ENCODE measurements at regions not wholly inside any gene's neighbourhood (a gene's known extent, or its start where the extent isn't known, plus 50 kb on each side); places are given as distances from the start of the nearest gene placed in this dataset.
"Not testable (repeated sequence)": the region's sequence is repeated elsewhere in the genome, so short reads cannot be mapped to it uniquely, and the experiment has no call there.

GRCh38 chr1:60809204-60809980, 273.0 kb upstream of the NFIA start:
- H3K9me3 ChIP-seq (ENCODE audit: control insufficient read depth, low read length) = no peaks in the 10 kb centered on the region
- H3K27ac ChIP-seq (ENCODE audit: insufficient read depth, low read length, poor library complexity, severe bottlenecking) = no peak overlapping the region
- DNase-seq = no peak
- no peaks in the 10 kb centered on the region for H3K36me3 ChIP-seq (ENCODE audit: control insufficient read depth, insufficient read depth, low read length)
- no peak overlapping the region for H3K4me3 ChIP-seq (ENCODE audit: insufficient read depth, low read depth, low read length, poor library complexity, severe bottlenecking)
- no peaks in the 10 kb centered on the region for H3K4me1 ChIP-seq (ENCODE audit: control insufficient read depth, insufficient read depth, low read length, poor library complexity, severe bottlenecking)
- no peaks in the 10 kb centered on the region for H3K27me3 ChIP-seq (replicated peaks; ENCODE audit: control insufficient read depth, insufficient read depth, low read length, poor library complexity, severe bottlenecking)

DNA sequence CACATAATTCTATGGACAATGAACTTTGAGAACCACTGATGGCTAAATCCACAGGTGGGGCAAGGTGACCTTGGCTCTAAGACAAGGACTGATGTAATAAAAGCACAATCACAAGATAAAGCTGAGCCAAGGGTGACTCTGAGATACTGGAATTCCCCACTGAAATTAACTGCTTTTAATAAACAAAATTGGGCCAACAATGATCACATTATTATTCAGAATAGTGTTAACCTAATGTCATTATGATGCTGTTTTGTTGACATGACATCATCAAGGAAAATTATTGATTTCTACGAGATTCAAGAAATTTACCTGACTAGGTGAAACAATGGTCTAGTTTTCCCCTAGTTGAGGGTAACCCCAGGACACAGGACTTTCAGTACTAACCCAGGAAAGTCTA, 273.7 kb upstream of the NFIA start:
- H3K27me3 ChIP-seq (replicated peaks; ENCODE audit: control insufficient read depth, insufficient read depth, low read length, poor library complexity, severe bottlenecking) = no peaks in the 10 kb centered on the region
- no peak overlapping the region for H3K27ac ChIP-seq (ENCODE audit: insufficient read depth, low read length, poor library complexity, severe bottlenecking)
- H3K4me3 ChIP-seq (ENCODE audit: insufficient read depth, low read depth, low read length, poor library complexity, severe bottlenecking) = no peak overlapping the region
- DNase-seq = no peak
- no peaks in the 10 kb centered on the region for H3K36me3 ChIP-seq (ENCODE audit: control insufficient read depth, insufficient read depth, low read length)
- H3K9me3 ChIP-seq (ENCODE audit: control insufficient read depth, low read length) = no peaks in the 10 kb centered on the region
- H3K4me1 ChIP-seq (ENCODE audit: control insufficient read depth, insufficient read depth, low read length, poor library complexity, severe bottlenecking) = no peaks in the 10 kb centered on the region

DNA sequence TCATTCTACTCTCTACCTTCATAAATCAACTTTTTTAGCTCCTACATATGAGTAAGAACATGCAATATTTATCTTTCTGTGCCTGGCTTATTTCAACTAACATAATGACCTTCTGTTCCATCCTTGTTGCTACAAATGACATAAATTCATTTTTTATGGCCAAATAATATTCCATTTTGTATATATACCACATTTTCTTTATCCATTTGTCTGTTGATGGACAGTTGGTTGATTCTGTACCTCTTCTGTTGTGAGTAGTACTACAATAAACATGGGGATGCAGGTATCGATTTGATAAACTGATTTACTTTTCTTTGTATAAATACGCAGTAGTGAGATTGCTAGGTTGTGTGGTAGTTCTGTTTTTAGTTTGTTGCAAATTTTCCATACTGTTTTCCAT, 279.5 kb upstream of the NFIA start:
- no peak overlapping the region for H3K27ac ChIP-seq (ENCODE audit: insufficient read depth, low read length, poor library complexity, severe bottlenecking)
- no peak for DNase-seq
- no peaks in the 10 kb centered on the region for H3K9me3 ChIP-seq (ENCODE audit: control insufficient read depth, low read length)
- H3K4me3 ChIP-seq (ENCODE audit: insufficient read depth, low read depth, low read length, poor library complexity, severe bottlenecking) = no peak overlapping the region
- H3K27me3 ChIP-seq (replicated peaks; ENCODE audit: control insufficient read depth, insufficient read depth, low read length, poor library complexity, severe bottlenecking) = no peaks in the 10 kb centered on the region
- no peaks in the 10 kb centered on the region for H3K36me3 ChIP-seq (ENCODE audit: control insufficient read depth, insufficient read depth, low read length)
- H3K4me1 ChIP-seq (ENCODE audit: control insufficient read depth, insufficient read depth, low read length, poor library complexity, severe bottlenecking) = no peaks in the 10 kb centered on the region

GRCh38 chr1:60797351-60797750, 285.0 kb upstream of the NFIA start:
- Histone ChIP-seq H3K27me3 (replicated peaks; ENCODE audit: control insufficient read depth, insufficient read depth, low read length, poor library complexity, severe bottlenecking) (no peaks in the 10 kb centered on the region), H3K4me1 (ENCODE audit: control insufficient read depth, insufficient read depth, low read length, poor library complexity, severe bottlenecking) (no peaks in the 10 kb centered on the region), H3K4me3 (ENCODE audit: insufficient read depth, low read depth, low read length, poor library complexity, severe bottlenecking) (no peak overlapping the region), H3K36me3 (ENCODE audit: control insufficient read depth, insufficient read depth, low read length) (no peaks in the 10 kb centered on the region), H3K9me3 (ENCODE audit: control insufficient read depth, low read length) (no peaks in the 10 kb centered on the region), H3K27ac (ENCODE audit: insufficient read depth, low read length, poor library complexity, severe bottlenecking) (no peak overlapping the region)
- no peak for DNase-seq

- no peak for DNase-seq
- Histone ChIP-seq H3K27ac (ENCODE audit: insufficient read depth, low read length, poor library complexity, severe bottlenecking) (no peak overlapping the region), H3K9me3 (ENCODE audit: control insufficient read depth, low read length) (no peaks in the 10 kb centered on the region), H3K4me3 (ENCODE audit: insufficient read depth, low read depth, low read length, poor library complexity, severe bottlenecking) (no peak overlapping the region), H3K4me1 (ENCODE audit: control insufficient read depth, insufficient read depth, low read length, poor library complexity, severe bottlenecking) (no peaks in the 10 kb centered on the region), H3K27me3 (replicated peaks; ENCODE audit: control insufficient read depth, insufficient read depth, low read length, poor library complexity, severe bottlenecking) (no peaks in the 10 kb centered on the region), H3K36me3 (ENCODE audit: control insufficient read depth, insufficient read depth, low read length) (no peaks in the 10 kb centered on the region)
Measured at GRCh38 chr1:60791226-60791625, 291.1 kb upstream of the NFIA start.

DNA sequence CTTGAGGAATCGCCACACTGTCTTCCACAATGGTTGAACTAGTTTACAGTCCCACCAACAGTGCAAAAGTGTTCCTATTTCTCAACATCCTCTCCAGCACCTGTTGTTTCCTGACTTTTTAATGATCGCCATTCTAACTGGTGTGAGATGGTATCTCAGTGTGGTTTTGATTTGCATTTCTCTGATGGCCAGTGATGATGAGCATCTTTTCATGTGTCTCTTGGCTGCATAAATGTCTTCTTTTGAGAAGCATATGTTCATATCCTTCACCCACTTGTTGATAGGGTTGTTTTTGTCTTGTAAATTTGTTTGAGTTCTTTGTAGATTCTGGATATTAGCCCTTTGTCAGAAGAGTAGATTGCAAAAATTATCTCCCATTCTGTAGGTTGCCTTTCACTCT, 309.3 kb upstream of the NFIA start:
- H3K4me1 ChIP-seq (ENCODE audit: control insufficient read depth, insufficient read depth, low read length, poor library complexity, severe bottlenecking); H3K4me3 ChIP-seq (ENCODE audit: insufficient read depth, low read depth, low read length, poor library complexity, severe bottlenecking); H3K27me3 ChIP-seq (replicated peaks; ENCODE audit: control insufficient read depth, insufficient read depth, low read length, poor library complexity, severe bottlenecking); H3K36me3 ChIP-seq (ENCODE audit: control insufficient read depth, insufficient read depth, low read length); DNase-seq; H3K27ac ChIP-seq (ENCODE audit: insufficient read depth, low read length, poor library complexity, severe bottlenecking); H3K9me3 ChIP-seq (ENCODE audit: control insufficient read depth, low read length): not testable (repeated sequence)

- H3K4me1 ChIP-seq (ENCODE audit: control insufficient read depth, insufficient read depth, low read length, poor library complexity, severe bottlenecking) = no peaks in the 10 kb centered on the region
- DNase-seq = no peak
- no peaks in the 10 kb centered on the region for H3K36me3 ChIP-seq (ENCODE audit: control insufficient read depth, insufficient read depth, low read length)
- no peak overlapping the region for H3K4me3 ChIP-seq (ENCODE audit: insufficient read depth, low read depth, low read length, poor library complexity, severe bottlenecking)
- no peak overlapping the region for H3K27ac ChIP-seq (ENCODE audit: insufficient read depth, low read length, poor library complexity, severe bottlenecking)
- H3K27me3 ChIP-seq (replicated peaks; ENCODE audit: control insufficient read depth, insufficient read depth, low read length, poor library complexity, severe bottlenecking) = no peaks in the 10 kb centered on the region
- H3K9me3 ChIP-seq (ENCODE audit: control insufficient read depth, low read length) = no peaks in the 10 kb centered on the region
Measured at GRCh38 chr1:60769082-60769481, 313.3 kb upstream of the NFIA start.

DNA sequence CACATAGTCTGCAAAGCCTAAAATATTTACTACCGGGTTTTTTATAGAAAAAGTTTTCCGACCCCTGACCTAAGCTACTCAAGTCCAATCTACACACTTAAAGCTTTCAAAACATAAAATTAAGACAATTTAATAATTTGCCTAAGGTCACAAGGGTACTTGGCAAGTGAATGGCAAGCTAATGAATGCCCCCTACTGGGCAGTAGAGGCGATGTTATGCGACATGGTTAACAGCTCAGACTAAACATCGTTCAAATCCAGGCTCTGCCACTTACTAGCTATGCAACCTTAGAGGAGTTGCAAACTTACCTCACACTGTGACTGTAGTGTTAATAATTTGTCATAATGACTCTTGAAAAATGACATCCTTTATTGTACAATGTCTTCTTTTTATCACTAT, 317.2 kb upstream of the NFIA start:
- H3K27me3 ChIP-seq (replicated peaks; ENCODE audit: control insufficient read depth, insufficient read depth, low read length, poor library complexity, severe bottlenecking) = no peaks in the 10 kb centered on the region
- no peaks in the 10 kb centered on the region for H3K9me3 ChIP-seq (ENCODE audit: control insufficient read depth, low read length)
- no peak overlapping the region for H3K4me3 ChIP-seq (ENCODE audit: insufficient read depth, low read depth, low read length, poor library complexity, severe bottlenecking)
- DNase-seq = no peak
- H3K4me1 ChIP-seq (ENCODE audit: control insufficient read depth, insufficient read depth, low read length, poor library complexity, severe bottlenecking) = no peaks in the 10 kb centered on the region
- H3K27ac ChIP-seq (ENCODE audit: insufficient read depth, low read length, poor library complexity, severe bottlenecking) = no peak overlapping the region
- no peaks in the 10 kb centered on the region for H3K36me3 ChIP-seq (ENCODE audit: control insufficient read depth, insufficient read depth, low read length)

- Histone ChIP-seq H3K9me3 (ENCODE audit: control insufficient read depth, low read length) (no peaks in the 10 kb centered on the region), H3K4me1 (ENCODE audit: control insufficient read depth, insufficient read depth, low read length, poor library complexity, severe bottlenecking) (no peaks in the 10 kb centered on the region), H3K27ac (ENCODE audit: insufficient read depth, low read length, poor library complexity, severe bottlenecking) (no peak overlapping the region), H3K4me3 (ENCODE audit: insufficient read depth, low read depth, low read length, poor library complexity, severe bottlenecking) (no peak overlapping the region), H3K27me3 (replicated peaks; ENCODE audit: control insufficient read depth, insufficient read depth, low read length, poor library complexity, severe bottlenecking) (no peaks in the 10 kb centered on the region), H3K36me3 (ENCODE audit: control insufficient read depth, insufficient read depth, low read length) (no peaks in the 10 kb centered on the region)
- DNase-seq = no peak
Measured at GRCh38 chr1:60764489-60764888, 317.9 kb upstream of the NFIA start.

DNA sequence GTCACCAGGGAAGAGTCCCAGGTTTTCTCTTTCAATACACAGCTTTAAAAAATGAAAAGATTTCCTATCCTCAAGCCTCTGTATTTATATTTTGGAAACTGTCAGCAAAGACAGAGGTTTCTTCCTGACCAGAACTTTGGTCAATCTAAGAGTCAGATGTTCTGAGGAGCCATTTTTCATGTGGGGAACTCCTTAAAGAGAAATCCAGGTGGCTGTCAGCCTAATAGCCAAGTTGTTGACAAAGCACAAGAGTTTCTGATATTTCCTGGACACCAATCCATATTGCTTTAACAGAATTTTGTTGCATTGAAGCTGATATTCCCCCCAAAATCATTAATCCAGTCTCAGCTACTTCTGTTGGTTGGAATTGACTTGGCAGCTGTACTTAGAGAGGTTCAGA, 318.6 kb upstream of the NFIA start:
- Histone ChIP-seq H3K27me3 (replicated peaks; ENCODE audit: control insufficient read depth, insufficient read depth, low read length, poor library complexity, severe bottlenecking) (no peaks in the 10 kb centered on the region), H3K4me3 (ENCODE audit: insufficient read depth, low read depth, low read length, poor library complexity, severe bottlenecking) (no peak overlapping the region), H3K9me3 (ENCODE audit: control insufficient read depth, low read length) (no peaks in the 10 kb centered on the region), H3K27ac (ENCODE audit: insufficient read depth, low read length, poor library complexity, severe bottlenecking) (no peak overlapping the region), H3K36me3 (ENCODE audit: control insufficient read depth, insufficient read depth, low read length) (no peaks in the 10 kb centered on the region), H3K4me1 (ENCODE audit: control insufficient read depth, insufficient read depth, low read length, poor library complexity, severe bottlenecking) (no peaks in the 10 kb centered on the region)
- DNase-seq = no peak

Data from effector memory CD4-positive, alpha-beta T cell (primary cell).